AG10803 (cell line): ENCODE measurements at regions not wholly inside any gene's neighbourhood (a gene's known extent, or its start where the extent isn't known, plus 50 kb on each side); places are given as distances from the start of the nearest gene placed in this dataset.

Source experiments
- DNase-seq: peaks from one replicate; pipeline ENCODE4 v3.0.0; 2010; ENCODE audit warnings: low read depth
- H3K4me3 ChIP-seq: 2 replicates; pipeline ENCODE4 v1.5.1; 2011; ENCODE audit warnings: mild to moderate bottlenecking, low read length, control low read depth
- TF ChIP-seq, protein P1 (sequence below): conservative IDR thresholded peaks from 2 replicates; pipeline ENCODE4 v1.5.1; 2011; ENCODE audit warnings: mild to moderate bottlenecking, low read length, control low read depth, inconsistent platforms

- no peak overlapping the region for H3K4me3 ChIP-seq
- no peak for DNase-seq
- TF ChIP-seq, protein P1, sequence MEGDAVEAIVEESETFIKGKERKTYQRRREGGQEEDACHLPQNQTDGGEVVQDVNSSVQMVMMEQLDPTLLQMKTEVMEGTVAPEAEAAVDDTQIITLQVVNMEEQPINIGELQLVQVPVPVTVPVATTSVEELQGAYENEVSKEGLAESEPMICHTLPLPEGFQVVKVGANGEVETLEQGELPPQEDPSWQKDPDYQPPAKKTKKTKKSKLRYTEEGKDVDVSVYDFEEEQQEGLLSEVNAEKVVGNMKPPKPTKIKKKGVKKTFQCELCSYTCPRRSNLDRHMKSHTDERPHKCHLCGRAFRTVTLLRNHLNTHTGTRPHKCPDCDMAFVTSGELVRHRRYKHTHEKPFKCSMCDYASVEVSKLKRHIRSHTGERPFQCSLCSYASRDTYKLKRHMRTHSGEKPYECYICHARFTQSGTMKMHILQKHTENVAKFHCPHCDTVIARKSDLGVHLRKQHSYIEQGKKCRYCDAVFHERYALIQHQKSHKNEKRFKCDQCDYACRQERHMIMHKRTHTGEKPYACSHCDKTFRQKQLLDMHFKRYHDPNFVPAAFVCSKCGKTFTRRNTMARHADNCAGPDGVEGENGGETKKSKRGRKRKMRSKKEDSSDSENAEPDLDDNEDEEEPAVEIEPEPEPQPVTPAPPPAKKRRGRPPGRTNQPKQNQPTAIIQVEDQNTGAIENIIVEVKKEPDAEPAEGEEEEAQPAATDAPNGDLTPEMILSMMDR = no peak
Measured at GRCh38 chr18:71403501-71403900, 1114.7 kb downstream of the SOCS6 start.

GRCh38 chr18:71398531-71398930 is 1109.7 kb downstream of the SOCS6 start:
- TF ChIP-seq, protein P1 = no peak
- no peak overlapping the region for H3K4me3 ChIP-seq
- DNase-seq = no peak

DNA sequence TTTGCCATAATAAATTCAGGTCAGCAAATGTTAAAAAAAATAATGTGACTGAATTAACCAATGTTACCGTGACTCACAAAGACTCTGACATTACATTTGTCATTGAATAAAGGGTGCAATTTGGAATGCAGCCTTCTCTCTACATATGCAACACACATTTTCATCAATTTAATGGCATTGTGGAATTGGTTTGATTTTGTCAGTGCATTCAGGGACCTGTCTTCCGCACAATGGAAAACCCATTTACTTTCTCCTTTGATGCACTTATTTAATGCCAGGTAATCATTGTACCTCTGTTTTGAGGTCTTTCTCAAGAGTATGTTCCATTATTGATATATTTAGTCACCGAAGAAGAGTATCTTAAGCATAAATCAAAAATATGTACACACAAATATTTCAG is 1099.3 kb downstream of the SOCS6 start:
- no peak for DNase-seq
- TF ChIP-seq, protein P1 = no peak

GRCh38 chr18:71374294-71375000 is 1085.6 kb downstream of the SOCS6 start:
- no peak overlapping the region for H3K4me3 ChIP-seq
- DNase-seq = no peak
- TF ChIP-seq, protein P1 = no peak

More for the DNA sequence above, 1099.3 kb downstream of the SOCS6 start:
- no peak overlapping the region for H3K4me3 ChIP-seq

DNA sequence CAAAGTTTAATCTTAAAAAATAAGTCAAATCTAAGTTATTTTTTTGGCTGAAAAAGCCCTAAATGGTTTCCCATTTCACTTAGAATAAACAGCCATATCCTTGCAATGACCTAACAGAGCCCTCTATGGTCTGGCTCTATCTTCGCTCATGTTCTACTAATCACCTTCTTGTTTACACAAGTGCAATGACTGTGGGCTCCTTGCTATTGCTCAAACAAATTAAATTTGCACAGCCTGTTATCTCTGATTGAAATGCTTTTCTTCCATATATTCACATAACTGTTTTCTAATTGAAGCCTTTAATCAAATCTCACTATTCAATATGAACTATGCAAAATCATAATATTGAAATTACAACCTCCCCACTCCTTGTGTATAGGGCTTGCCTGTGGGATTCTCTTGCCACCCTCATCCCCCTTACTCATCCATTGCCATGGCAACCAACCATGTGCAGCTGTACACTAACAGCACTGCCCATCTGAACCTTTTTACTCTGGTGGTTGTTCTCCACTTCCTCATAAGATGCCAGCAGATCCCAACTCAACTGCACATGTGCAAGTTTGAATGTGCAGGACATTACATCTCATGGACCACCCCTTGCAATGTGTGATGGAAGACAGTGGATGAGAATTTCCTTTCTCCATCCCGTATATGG is 1083.2 kb downstream of the SOCS6 start:
- H3K4me3 ChIP-seq = no peak overlapping the region
- DNase-seq = no peak
- TF ChIP-seq, protein P1 = no peak

DNA sequence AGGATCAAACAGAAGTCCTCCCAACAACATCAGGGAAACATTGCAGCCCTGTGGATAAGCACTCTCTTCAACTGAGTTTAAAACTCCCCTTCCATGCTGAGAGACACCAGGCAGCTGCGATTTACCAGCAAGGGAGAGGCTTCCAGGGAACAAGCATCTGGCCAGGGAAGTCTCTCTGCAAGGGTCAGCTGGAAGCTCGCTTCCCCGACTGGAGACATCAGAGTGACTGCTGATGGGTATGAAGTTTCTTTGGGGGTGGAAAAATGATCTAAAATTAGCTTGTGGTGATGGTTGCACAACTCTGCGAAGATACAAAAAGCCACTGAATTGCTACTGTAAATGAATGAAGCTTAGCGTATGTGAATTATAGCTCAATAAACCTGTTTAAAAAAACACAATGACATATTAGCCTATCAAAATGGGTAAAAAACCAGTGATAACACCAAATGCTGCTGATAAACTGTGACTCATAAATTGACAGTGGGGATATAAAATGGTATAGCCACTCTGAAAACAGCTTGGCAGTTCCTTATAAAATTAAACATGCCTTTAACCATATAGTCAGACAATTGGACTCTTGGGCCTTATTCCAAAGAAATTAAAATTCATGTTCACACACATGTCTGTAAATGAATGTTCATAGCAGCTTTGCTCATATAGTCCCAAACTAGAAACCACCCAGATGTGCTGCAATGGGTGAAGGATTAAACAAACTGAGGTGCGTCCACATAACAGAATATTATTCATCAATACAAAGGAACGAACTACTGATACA is 1082.0 kb downstream of the SOCS6 start:
- TF ChIP-seq, protein P1 = no peak
- H3K4me3 ChIP-seq = no peak overlapping the region
- DNase-seq = no peak

DNA sequence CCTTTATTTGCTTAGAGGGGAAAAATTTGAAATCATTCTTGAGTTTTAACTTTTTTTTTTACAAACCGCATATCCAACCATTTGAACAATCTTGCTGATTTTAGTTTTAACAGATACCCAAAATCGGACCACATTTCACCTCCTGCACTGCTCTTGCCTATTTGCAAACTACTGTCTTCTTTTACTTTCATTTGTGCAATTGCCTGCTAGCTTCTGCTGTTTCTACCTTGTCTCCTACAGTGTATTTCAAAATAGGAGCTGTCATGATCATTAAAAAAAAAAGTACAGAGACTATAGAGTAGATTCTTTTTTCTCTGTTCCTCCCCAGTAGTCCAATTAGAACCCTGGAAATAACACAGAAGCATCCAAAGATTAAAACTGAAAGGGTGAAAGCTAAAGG is 1081.2 kb downstream of the SOCS6 start:
- DNase-seq = no peak
- H3K4me3 ChIP-seq = no peak overlapping the region
- TF ChIP-seq, protein P1 = no peak
